HPDE6-E6E7 (cell line): ENCODE measurements at regions not wholly inside any gene's neighbourhood (a gene's known extent, or its start where the extent isn't known, plus 50 kb on each side); places are given as distances from the start of the nearest gene placed in this dataset.
"Not testable (repeated sequence)": the region's sequence is repeated elsewhere in the genome, so short reads cannot be mapped to it uniquely, and the experiment has no call there.

Source experiments
- DNase-seq: peaks from one replicate; pipeline ENCODE4 v3.0.0; 2011; ENCODE audit warnings: missing footprints; ENCODE audit errors: extremely low spot score

DNA sequence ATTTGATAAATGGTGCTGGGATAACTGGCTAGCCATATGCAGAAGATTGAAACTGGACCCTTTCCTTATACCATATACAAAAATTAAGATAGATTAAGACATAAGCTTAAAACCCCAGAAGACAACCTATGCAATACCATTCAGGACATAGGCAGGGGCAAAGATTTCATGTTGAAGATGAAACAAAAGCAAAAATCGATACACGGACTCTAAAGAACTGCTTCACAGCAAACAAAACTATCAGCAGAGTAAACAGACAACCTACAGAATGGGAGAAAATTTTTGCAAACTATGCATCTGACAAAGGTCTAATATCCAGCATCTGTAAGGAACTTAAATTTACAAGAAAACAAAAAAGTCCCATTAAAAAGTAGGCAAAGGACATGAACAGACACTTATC lies 255.9 kb downstream of the TINAG start:
- DNase-seq = not testable (repeated sequence)

DNA sequence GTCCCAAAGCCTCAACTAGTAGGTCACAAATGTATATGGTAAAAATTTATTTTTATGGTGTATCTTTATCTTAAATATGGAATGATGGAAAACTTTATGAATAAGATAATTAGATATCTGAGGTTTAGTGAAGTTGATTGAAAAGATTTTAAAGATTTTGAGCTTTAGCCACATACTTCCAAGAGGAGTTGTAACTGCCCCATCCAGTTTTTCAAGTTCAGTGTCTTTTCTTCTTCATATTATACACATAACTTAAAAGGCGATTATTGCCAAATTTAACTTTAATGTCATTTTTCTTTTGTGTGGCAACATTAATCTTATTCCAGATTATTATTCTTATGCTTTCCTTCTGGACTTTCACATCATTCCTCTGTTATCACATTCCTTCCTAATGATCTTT lies 266.4 kb downstream of the TINAG start:
- DNase-seq = no peak

DNA sequence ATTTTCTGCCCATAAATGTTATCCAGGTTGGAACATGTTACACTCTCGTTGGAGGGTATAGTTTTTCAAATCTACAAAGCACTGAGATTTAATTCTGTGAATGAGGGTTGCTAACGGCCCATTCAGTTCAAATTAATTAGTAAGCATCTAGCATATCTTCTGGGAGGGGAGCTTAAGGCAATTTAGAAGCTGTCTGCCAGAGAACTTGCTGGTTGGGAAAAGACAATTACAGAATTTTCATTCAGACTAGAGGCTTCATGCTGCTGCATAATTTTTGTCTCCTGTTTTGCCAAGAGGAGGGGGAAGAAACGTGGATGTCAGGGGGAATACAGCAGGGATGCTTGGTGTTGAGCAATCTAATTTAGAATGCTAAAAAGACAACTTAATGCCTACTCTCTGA lies 268.3 kb upstream of the FAM83B start:
- no peak for DNase-seq

DNA sequence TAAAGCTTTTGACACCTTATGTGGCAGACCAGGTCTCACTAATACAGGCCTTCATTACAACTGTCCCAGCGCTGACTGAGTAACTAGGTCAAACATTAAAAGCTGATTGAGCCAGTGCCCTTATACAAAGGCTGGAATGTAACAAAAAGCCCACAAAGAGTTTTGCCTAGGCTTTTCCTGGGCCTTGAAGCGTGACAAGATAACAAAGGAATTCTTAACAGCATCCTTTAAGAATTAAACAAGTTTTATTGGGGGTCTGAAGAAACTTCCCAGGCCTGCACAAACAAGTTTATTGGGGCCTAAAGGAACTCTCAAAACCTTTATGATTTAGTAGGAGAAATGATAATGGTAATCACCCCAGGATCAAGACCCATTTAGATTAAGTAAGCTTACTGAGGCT lies 267.6 kb upstream of the FAM83B start:
- no peak for DNase-seq

DNA sequence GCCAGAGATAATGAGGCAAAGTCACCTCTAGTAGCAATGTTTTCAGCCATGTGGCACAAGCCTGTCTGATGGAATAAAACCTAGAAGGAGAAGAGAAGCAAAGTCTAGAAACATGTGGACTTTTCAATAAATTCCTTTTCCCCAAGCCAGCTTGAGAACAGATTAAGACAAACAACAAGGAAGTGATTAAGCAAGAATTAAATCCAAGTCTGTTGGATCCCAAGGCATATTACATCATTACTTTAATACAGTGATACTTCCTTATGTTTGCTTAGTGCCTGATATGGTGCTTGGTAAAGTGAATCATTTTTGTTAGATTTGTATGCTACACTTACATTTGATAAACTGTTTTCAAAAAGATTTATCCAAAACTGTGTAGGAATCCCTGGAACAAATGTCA lies 260.3 kb upstream of the FAM83B start:
- DNase-seq = no peak

DNA sequence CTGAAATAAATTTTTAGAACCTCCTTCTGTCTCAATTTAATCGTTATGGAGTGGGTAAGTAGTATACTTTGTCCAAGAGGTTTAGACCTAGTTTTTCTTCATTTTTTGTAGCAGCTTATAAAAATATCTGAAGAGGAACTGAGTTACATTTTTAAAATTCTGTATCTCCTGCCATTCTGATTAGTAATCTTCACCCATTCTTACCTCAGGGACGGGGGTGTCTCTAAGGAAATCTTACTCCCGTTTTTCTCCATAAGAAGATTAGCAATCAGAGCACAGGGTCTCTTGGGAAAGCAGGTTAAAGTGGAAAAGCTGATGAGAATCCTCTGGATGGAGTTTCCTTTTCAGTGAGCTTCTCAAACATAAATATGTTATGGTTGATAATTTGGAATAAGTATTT lies 259.3 kb upstream of the FAM83B start:
- DNase-seq = no peak

DNA sequence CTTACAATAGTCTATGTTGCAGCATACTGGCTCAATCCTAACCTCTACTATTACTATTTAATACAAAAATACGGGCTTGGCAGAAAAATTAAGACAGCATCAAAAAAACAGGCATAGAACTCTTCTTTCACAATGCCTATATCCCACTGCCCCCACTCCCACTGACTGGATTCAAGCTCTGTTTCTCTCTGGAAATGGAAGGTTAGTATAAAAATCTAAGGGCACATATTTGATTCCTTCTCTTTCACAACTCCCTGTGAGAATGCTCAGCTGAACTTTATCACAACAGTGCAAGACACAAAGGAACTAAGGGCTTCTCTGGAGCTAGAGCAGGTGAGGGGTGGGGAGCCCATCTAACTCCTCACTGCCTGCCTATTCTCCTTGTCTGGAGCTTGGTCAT lies 258.4 kb upstream of the FAM83B start:
- DNase-seq = no peak

DNA sequence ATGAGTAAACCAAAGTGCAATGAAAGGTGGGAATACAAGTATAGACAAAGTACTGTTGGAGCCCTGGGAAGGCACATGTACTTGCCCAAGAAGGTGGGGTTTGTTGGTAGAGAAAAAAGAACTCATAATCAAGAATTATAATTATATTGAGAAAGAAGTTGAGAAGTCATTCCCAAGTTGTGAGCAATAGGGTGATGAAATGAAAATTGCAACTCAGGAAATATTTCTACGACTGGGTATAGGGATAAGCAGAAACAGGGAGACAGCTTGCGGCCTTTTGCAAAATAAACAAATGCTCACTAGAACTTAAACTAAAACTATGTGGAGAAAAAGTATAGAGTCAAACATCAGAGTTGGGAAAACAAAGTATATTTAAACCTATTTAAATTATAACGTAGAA lies 250.7 kb upstream of the FAM83B start:
- DNase-seq = no peak

DNA sequence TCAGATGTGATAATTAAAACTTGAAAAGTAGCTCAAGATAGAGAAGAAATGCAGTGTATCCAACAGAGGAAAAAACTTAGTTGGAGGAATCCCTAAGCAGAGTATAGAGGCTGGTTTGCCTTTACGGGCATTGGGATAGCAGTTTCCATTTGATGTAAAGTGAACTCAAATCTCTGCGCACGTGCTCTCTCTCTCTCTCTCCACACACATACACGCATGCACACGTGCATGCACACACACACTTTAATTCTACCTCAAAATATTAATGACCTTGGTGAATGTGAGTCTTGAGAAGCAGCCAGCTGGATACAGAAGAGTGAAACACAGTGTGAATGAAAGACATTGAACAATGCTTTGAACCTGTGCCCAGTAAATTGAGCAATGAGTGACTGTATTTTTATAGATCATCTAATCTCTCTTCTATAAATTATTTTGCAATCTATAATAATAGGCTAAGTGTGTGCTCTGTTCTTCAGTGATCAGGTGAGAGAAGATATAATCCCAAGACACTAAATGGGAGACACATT lies 247.7 kb upstream of the FAM83B start:
- no peak for DNase-seq

DNA sequence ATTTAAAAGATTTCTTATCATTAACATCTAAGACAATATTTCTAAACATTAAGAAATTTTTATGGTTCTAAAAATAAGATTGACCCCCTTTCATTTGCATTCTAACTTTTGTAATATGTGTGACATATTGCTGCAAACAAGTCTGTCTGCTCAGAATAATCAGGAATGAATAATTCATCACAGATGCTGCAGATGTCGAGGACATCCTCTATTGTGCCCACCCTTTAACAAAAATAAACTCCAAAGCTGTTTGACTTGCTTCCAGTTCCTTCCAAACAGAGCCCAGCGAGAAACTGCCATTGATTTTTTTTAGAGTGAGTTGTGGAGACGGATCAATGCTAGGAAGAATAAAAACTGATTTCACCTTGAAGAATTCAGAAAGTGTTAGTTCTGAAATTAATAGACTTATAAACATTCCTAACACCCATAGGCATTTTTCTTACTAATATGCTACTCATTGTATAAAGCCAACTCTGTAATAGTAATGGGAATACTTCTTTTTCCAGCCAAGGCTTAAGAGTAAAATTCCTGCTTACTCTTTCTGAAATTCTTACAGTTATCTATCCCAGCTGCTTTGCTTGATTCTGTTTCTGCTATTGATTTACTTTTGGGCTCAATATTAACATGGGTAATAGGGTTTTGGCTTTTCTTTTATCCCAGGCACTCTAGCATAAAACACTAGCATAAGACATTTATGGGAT lies 244.8 kb upstream of the FAM83B start:
- DNase-seq = no peak

DNA sequence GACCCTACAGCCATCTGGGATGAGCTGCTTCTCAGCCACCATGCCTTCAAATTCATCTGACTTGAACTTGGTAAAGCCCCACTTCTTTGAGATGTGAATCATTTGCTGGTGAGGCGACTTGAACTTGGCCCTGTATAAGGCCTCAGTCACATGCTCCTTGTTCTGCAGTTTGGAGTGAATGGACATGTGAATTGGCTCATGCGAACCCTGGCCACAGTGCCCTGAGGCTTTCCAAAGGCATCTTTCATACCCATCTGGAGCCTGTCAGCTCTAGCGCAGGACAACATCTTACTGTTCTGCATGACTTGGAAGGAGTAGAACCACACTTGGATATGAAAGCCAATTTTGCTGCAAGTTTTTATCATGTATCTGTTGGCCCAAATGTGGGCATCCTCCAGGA lies 244.0 kb upstream of the FAM83B start:
- no peak for DNase-seq

DNA sequence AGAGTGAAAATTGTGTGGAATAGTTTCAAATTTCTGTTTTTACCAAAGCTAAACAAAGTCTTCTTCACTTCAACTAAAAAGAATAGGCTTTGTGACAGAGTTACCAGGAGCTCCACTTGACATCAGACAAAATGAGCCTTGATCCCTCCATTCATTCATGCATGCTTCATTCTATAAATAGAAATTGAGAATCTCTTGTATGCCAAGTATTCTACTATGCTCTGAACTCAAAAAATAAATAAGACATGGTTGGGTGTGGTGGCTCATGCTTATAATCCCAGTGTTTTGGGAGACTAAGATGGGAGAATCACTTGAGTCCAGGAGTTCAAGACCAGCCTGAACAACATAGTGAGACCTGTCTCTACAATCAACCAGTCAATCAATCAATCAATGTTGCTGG lies 236.6 kb upstream of the FAM83B start:
- DNase-seq = no peak

DNA sequence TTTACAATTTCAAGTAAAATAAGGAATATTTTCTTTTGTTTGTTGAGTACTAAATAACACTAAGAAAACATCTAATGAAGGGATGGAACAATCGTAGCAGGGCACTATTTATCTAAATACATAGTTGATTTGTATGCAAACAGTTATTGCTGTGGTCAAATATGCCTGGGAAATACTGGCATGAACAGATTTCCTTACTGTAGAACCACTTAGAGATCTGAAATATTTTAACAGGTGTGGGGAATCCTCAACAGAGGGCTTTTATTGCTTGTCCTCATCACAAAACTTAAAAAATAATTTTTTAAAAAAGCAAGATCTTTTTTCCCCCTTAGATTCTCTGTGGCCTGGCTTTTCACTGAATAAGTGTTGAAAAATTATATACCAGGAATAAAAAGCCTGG lies 233.0 kb upstream of the FAM83B start:
- no peak for DNase-seq

DNA sequence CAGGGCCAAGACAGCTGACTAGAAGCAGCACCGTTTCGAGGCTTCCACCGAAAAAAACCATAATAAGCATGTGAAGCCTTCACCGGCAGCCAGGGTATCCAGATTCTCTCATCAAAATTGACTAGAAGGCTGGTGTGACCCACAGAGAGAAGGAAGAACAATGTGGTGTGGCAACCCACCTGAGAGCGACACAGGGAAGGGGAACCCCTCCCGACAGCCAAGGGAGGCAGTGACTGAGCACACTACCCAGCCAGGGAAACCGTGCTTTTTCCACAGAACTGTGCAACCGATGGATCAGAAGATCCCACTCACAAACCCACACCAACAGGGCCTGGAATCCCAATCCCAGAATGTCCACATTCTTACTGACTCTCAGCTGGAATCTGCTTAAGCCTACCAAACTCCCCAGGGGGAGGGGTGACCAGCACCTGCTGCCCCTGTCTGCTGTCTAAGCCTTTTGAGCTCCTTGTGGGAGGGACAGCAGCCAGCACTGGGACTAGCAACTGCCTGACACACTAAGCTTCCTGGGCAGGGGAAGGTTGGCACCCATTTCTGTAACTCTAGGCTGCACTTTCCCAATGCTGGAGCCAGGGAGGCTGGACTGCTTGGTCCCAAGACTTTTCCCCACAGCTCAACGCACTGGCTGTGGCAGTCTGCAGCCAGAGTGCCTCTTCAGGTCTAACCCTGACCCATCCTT lies 231.9 kb upstream of the FAM83B start:
- no peak for DNase-seq

DNA sequence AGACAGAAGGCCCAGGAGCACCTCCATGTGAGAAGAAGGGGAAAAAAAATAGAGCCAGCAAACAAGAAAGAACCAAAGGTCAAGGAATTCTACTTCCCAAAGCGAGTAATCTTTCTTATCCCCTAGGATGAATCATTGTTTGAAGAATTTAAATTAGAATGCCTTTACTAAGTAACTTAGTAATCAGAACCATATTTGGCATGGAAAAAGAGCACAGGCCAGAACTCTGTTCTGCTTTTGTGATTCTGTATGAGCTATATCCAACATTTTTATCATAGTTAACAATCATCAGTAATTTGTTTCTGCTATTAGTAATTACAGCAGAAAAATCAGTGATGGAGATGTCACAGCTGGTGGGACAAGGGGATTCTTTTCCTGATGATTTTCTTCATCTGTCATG lies 228.8 kb upstream of the FAM83B start:
- DNase-seq = no peak

DNA sequence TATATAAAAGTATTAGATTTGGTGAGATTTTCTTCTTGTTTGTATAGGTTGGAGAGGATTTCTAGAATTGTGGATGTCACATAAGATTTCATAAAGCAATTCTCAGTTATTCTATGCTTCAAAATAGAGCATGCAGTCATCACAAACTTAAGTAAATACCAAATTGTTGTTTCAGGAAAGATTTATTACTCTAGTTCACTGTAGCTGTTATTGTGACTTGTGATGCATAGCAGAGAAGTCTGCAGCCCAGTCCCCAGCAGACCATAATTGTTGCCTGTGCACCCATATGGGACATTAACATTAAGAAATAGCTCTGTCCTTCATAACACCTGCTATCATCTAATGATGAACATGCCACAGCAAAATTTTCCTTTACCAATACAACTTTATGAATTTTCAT lies 228.0 kb upstream of the FAM83B start:
- DNase-seq = no peak

DNA sequence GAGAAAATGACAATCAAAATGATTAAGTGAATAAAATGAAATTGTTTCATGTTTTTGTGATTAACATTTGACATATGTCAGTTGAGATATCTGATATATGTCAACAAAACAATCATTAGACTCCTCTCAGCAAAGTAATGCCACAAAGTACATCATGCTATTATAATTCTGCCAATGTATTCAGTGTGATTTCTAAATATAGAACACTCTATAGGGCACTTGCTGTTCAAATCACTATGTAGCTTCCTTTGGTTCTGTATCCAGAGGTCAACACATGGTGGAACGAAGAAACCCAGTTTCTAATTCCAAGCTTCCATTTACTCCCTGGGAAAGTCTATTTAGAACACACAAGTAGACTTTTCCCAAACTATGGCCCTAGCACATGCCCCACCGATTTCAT lies 227.5 kb upstream of the FAM83B start:
- no peak for DNase-seq

DNA sequence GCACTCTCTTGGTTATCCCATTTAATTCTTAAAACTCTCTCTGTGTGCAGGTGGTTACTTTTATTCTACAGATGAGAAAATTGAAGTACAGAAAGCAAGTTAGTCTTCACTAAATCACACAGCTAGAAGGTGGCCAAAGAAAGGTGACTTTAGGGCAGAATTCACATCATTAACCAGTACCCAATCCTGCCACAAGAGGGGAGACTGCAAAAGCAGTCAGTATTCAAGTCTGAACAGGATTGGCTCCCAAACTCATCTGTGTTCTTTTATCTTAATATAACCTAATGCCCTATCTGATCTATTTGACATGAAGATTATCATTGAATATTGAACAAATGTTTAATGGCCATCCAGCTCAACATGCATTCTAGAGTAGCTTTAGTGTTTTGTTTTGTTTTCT lies 225.3 kb upstream of the FAM83B start:
- no peak for DNase-seq

DNA sequence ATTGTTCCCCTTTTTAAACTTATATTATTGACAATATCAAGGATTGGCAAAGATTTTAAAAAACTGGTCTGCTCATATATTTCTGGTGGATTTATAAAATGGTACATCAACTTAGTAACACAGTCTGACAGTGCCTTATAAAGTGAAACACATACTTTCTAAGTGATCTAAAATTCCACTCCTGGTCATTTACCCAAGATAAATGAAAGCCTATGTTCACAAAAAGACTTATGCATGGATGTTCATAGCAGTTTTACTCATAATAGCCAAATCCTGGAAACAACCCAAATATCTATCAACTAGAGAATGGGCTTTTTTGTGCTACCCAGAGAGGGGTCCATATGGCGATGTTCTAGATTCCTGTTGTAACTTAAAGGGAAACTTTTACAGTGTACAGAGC lies 222.4 kb upstream of the FAM83B start:
- no peak for DNase-seq

DNA sequence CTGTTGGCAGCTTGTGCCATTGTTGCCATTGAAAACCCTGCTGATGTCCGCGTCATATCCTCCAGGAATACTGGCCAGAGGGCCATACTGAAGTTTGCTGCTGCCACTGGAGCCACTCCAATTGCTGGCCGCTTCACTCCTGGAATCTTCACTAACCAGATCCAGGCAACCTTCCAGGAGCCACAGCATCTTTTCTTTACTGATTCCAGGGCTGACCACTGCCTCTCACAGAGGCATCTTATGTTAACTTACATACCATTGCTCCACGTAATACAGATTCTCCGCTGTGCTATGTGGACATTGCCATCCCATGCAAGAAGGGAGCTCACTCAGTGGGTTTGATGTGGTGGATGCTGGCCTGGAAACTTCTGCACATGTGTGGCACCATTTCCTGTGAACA lies 221.8 kb upstream of the FAM83B start:
- no peak for DNase-seq

DNA sequence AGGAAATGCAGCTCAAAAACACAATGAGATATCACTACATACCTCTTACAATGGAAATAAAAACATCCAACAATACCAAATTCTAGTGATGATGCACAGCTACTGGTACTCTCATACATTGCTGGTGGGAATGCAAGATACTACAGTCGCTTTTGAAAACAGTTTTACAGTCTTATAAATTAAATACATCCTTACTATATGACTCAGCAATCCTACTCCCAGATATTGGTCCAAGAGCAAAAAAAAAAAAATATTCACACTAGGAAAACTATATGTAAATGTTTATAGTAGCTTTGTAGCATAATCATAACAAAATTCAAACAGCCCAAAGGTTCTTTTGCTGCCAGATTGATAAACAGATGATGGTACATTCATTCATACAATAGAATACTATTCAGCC lies 217.4 kb upstream of the FAM83B start:
- DNase-seq = no peak

DNA sequence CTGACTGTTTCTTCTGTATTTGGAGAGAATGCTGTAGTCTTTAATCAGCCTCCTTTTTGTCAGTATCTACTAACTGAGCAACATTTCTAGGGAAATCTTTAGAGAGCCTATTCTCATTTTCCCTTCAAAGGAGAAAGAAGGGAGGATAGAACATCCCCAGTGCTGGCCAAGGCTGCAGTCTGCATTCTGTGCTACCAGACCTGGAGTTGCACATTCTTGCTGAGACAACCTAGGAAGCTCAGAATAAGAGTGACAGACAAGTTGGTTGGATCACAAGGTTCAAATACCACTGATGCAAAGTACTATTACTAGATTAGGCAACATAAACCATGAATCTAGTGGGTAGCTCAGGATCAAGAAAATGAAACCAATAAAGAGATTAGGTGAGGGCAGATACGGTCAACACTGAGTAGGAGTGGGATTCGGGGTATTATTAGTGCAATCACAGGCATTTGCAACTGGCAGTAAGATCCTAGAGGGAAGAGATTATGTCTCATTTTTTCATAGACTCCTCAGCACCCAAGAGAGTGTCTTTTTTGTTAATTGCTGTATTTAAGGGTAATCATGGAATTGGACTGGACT lies 213.5 kb upstream of the FAM83B start:
- no peak for DNase-seq

DNA sequence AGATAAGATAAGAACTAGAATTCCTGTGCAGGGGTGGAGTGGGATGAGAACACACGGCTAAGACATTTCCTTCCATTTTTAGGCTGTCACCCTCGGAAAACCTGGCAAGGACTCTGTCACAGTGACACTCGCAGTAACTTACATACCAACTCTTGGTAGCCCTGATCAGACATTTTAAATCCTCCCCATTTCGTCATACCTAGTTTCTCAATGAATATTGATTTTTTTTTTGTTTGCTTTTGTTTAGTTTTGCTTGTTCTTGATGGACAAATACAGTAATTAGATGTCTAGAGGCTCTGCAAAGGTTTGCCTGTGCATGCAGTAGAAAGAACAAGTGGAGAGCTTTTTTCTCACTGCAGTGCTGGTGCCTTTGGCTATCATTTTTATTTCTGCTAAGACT lies 213.0 kb upstream of the FAM83B start:
- no peak for DNase-seq
